Middle frontal gyrus (tissue), 1 donor: ENCODE measurements at regions not wholly inside any gene's neighbourhood (a gene's known extent, or its start where the extent isn't known, plus 50 kb on each side); places are given as distances from the start of the nearest gene placed in this dataset.

Source experiments
- DNase-seq: peaks from one replicate; pipeline ENCODE4 v3.0.0-alpha.2; 2015; ENCODE audit warnings: low spot score; ENCODE audit errors: extremely low spot score

DNA sequence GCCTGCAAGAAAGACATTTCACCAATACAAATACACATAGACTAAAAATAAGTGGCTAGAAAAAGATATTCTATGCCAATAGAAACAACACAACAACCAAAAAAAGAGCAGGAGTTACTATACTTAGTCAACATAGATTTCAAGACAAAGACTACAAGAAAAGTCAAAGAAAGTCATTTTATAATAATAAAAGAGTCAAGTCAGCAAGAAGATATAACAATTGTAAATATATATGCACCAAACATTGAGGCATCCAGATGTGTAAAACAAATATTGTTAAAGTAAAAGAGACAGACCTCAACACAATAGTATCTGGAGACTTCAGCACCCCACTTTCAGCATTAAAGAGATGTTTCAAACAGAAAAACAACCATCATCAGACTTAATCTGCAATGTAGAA, 104.6 kb downstream of the AMY1C start:
- no peak for DNase-seq

DNA sequence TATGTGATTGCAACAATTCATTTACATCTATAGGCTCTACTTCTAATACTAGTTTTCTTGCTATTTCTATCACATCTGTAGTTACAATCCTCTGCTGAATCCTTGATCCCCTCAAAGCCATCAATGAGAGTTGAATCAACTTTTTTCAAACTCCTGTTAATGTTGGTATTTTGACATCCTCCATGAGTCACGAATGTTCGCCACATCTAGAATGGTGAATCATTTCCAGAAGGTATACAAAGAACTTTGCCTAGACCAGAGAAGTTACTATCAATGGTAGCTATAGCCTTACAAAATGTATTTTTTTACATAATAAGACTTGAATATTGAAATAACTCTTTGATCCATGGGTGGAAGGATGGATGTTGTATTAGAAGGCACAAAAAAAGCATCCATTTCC, 110.0 kb downstream of the AMY1C start:
- DNase-seq = no peak

DNA sequence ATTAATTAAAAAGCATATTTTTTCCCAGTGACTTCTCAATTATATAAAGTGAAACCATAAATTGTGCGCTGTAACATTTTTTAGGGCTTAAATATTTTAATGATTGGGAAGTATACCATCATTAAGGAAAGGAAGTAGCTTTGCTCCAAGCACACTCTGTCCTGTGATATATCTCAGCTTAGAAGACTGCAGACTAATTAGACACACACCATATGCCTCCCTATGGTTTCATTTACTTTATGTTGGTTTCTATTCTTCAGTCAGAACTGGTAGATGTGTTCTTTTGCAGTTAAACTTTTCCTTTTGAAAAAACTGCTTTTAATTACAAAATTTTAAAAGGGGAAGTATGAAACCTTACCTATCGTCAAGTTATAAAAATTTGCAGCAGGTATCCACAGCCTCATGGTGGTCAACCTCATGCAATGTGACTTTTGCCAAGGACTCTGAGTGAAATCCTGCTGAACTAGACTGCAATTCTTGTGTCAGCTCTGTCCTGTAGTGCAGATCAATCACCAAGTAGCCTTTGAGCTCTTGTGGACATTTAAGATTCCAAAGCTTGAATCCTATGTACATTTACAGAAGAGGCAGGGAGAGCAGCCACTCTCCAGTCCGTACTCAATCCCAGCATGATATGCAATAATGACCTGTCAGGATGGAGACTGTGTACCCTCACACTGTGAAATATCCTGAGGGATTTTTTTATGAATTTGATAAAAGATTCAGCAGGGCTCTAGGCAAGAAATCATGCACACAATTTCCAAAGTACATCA, 149.1 kb downstream of the AMY1C start:
- DNase-seq = no peak

DNA sequence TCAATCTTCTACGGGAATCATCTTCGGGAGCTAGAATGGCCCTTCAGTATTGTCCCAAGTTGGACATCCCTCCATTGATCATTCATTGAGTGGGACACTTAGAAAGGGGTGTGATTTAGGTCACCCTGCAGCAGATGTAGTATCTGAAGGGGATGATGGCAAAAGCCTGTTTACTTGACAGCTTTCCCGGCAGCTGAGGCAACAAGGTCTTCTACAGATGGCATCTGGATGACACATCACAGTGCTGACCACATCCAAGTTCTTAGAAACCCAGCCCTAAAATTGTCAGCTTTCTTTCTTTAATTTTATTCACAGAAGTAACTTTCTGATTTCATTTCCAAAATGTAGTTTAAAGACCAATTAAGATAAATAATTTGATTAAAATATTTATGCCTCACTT, 150.3 kb downstream of the AMY1C start:
- no peak for DNase-seq

DNA sequence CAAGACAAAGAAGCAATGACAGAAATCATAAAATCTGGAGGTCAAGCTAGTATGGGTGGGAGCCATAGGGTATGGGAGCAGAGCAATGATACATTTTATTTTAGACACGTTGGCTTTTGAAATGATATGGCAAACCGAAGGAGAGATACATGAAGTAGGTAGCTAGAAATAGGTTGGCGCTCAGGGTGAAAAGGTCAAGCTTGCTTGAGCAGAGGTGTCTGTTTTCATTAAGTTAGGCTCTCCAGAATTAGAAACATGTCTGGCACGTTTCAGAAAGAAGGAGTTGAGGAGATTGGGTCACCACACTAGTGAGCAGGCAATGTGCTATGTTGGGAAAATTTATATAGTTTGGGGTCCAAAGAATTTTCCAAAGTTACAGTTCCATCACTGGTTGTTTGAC, 151.4 kb downstream of the AMY1C start:
- DNase-seq = no peak

DNA sequence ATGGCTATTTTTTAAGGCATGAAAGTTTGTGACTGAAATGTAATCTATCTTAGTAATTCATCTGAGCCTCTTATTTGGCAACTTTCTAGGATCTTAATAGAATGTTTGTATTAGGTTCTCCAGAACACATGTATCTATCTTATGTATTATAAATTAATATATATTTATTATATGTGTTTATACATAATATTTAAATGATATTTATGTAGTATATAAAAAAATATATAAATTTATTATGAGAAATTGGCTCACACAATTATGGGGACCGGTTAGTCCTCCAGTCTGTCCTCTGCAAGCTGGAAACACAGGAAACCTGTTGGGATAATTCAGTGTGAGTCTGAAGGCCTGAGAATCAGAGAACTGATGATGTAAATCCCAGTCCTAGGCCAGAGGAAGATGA, 155.7 kb downstream of the AMY1C start:
- no peak for DNase-seq

DNA sequence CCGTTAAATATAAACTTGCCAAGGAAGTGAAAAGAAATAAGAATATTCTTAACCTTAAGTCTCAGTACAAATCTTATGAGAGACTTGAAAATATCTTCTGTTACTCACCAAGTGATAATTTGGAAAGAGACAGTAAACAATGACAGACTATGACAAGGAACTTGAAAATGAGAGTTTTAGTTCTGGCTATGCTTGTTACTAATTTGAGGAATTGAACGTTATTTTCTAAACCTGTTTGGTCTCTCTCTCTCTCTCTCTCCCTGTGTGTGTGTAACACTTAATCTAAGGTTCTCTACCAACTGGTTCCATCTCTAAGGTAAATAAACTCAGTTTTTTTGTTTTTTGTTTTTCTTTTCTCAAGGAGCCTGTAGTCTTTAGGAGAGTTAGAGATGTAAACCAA, 161.8 kb downstream of the AMY1C start:
- no peak for DNase-seq

DNA sequence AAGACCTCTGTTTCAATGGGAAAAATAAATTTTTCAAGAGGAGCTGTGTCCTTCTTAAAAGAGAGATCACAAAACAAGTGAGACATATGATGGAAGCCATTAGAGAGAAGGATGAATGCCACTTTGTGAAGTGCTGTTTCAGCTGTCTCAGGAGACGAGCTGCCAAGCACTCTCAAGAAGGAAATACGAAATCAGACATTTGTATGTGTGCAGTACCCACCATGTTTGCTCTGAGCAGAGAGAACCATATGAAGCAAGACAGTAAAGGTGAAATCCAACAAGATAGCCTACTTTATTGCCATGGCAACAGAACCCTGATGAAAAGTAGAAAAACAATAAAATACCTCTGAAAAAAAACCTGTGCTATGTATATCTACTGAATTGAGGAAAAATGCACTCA, 168.1 kb downstream of the AMY1C start:
- no peak for DNase-seq

DNA sequence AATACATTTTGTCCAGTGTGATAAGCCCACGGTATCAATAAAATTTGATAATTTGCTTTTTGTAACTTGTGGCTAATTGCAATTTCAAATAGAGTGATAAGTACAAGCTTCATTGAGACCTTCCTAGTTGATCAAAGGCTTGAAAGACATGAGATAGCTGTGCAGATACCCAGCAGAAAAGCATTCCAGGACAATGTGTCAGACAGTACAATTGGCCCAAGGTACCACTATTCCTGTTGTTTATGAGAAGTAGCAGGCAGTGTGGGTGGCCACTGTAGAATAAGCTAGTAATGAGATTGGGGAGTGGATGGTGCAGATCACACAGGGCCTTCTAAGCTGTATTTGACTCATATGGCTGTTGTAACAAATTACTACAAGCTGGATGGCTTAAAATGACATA, 182.2 kb downstream of the AMY1C start:
- no peak for DNase-seq

DNA sequence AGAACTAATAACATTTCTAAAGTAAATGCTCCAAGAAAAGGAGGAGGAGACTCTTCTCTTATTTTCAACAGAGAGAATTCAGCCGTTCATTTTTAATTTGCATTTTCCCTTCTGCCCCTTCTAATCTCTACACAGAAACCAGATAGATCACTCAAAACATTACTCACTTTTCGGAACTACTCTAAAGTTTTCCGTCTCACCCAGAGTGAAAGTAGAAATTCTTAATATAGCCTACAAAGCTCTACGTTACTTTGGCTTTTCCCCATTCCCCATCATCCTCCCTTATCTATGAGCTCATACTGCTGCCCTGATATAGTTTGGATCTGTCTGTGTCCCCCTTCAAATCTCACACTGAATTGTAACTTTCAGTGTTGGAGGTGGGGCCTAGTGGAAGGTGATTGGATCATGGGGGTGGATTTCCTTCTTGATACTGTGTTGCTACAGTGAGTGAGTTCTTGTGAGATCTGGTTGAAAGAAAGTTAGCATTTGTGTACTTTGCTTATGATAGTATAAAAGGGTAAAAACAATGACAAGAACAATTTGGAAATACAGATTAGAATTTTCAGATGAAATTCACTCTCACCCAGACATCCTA, 188.2 kb downstream of the AMY1C start:
- DNase-seq = no peak

DNA sequence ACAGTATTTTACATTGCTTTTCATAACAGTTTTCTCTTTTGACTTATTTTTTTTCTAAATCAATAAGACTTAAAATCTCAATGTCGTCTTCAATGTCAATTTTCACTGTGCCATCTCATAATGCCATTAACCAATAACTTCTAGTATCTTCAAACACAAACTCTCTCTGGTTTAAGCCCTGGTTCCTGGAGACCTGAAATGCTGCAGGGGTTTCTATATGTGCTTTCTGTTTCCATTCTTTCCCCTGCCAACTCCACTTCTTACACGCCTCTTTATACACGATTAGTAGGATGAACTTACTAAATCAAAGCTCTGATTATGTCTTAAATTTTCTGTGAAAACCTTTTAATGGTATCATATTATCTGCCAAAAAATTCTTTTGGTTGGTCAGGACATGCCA, 191.4 kb downstream of the AMY1C start:
- DNase-seq = no peak

DNA sequence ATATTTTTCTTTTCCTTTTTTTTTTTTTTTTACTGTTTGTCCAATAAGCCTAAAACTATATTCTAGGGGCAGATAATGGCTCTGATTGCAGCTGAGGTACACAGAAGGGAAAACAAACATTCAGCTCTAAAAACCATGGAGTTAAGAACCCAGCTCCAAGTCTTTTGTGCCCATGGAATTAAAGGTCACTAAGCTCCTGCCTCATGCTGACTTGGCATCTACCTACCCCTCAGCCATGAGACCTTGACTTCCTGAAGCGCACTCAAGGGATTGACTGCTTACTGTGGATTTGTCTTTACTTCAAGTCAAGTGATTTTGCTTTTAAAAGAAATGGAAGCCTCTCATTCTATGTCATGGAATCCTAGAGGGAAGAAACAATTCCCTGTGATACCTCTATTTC, 192.3 kb downstream of the AMY1C start:
- no peak for DNase-seq

DNA sequence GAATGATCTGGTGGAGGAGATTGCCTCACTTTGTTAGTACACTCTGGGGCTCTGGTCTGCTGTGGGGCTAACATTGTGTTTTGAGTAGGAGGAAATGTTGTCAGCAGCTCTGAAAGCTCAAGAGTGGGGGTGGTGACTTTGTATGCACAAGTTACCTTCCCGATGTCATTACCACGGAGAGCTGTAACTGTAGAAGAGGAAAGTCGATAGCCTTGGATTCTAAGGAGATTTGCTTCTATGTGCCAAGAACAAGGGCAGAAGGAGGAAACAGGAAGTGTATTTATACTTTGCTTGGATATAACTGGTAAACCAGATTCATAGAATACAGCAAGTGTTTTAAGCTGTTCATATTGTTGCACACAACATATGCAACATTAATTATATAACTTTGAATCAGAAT, 196.1 kb downstream of the AMY1C start:
- no peak for DNase-seq

DNA sequence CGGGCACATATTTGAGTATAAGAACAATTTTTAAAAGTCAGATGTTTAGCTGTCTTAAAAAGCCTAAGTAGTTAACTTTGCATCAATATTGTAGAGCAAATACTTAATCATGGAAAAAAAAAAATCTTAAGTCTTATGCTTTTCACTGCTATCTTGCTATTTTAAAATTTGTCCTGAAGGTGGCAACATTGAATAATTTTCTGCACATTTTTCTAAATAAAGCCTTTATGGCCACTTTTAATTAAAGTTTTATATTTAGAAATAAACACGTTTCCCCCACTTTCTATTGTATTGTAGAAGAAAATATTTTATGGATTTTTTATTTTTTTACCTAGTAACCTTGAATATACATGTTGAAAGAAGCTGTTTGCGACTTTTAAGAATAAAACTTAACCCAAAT, 198.8 kb downstream of the AMY1C start:
- DNase-seq = no peak

DNA sequence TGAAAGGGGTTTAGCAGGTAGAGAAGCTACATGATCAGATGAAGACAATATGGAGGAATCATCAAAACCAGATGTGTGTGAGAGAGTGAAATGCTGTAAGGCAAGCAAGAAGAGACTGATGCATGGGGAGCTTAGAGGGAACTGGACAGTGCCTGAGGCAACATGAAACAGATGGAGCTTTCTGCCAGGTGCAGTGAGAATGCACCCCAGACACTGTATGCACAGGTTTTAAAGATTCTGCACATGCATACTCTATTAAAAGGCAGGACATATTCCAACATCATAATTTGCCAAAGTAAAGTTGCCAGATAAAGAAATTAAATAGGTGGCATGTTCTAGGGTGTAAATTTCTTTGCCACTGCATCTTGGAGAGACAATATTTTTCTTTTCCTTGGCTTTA, 200.1 kb downstream of the AMY1C start:
- DNase-seq = no peak

DNA sequence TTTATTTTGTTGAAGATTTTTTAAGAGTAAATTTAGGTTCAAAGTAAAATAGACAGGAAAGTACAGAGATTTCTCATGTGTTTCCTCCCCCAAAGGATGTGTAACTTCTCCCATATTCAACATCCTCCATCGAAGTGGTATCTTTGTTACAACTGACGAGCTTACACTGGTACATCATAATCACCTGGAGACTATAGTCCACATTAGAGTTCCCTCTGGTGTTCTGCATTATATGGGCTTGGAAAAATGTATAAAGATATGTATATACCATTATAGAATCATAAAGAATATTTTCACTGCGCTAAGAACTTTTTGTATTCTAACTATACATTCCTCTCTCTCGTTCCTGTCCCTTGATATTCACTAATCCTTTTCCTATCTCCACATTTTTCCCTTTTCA, 203.7 kb downstream of the AMY1C start:
- no peak for DNase-seq

DNA sequence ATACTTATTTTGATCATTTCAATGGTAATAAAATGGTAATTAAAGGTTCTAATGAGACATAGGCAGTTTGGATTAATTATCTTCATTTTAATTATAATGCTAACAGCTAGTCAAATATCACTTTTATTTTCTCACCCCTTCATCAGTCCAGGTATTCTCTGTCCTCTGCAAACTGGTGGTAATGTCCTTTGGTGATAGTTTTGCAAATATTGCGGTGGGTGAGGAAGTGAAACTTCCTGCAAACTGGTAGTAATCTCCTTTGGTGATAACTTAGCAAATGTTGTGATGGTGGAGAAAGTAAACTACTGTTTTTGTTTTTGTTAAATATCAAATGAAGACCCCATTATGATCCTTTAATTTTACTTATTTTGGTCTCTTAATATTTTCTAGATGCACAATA, 209.0 kb downstream of the AMY1C start:
- no peak for DNase-seq

DNA sequence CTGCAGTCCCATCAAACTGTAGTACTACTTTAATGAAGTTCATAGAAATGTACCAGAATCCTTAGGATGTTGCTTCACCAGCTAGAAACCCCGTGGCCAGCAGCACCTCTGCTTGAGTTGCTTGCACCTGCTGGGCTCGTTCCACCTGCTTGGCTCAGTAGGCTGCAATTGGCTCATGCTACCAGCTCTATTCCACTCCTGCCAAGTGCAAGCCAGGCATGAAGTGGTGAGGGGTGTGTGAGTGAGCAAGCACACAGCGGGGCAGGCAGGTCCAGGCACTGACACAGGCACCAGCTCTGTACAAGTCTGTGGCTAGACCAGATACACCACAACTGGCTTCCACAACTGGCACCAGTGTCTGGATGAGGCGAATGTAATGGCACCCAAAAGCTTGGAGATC, 209.9 kb downstream of the AMY1C start:
- no peak for DNase-seq

DNA sequence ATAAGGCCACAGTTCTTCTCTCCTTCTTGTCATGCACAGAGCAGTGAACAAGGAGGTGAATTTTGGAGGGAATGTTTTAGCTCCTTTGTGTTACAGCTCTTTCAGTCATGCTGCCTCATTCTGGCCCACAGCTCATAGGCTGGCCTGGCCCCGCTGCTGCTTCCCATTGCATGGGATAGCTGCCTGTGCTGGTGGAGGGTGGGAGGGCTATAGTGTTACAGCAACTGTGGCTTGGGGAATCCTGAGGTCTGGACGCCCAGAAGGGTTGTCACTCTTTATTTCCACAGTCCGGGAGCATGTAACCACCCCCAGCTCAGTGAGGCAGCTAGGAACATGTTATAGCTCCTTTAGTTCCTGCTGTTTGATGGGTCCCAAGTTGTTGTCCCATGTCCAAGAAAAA, 210.3 kb downstream of the AMY1C start:
- no peak for DNase-seq

DNA sequence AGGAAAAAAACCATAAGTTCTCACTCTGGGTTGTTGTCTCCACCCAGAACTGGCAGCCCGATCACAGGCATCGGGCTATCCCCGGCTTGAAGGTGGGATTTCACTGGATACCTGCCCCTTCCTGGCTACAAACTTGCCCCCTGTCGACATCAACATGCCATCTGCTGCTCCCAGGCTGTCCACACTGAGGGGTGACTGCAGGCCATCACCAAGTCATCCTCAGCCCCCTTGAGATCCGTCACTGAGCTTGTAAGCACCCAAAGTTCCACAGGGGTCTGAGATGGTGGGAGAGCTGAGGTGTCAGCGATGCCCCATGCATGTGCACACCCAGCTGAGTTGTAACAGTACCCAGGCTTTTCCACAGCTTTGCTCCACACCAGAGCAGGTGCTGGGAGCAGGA, 211.0 kb downstream of the AMY1C start:
- DNase-seq = no peak

DNA sequence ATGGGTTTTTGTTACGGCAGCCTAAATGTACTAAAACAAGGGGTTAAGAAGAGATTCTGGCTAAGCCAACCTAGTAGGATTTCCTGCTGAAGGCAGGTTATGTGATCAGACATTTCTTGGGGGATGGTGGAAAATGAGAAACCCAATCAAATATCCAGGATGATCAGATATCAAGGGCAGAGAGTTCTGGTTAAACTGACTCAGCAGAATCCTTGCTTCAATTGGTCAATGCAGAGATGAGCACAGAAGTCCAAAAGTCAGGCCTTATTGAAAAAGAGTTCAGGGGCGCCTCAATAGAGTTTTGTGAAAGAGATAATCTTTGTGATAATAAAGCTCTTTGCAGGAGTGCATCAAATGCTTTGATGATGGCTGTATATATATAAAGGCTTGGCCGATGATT, 237.1 kb downstream of the AMY1C start:
- DNase-seq = no peak

DNA sequence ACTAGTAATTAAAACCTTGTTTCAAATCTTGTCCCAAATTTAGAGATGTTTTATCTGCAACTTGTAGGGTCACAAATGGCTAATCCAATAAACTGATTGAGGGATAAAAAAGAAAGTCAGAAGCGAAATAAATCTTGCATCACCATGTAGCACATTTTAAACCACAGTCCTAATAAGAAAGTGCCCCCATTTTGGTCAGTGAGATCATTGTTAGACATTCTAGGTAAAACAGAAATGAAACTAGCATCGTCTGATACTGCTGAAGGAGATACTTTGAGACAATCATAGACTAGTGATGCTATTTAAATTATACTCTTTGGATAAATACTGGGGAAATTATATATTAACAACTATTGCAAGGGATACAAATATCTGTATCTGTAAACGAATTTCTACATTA, 247.9 kb downstream of the AMY1C start:
- no peak for DNase-seq

DNA sequence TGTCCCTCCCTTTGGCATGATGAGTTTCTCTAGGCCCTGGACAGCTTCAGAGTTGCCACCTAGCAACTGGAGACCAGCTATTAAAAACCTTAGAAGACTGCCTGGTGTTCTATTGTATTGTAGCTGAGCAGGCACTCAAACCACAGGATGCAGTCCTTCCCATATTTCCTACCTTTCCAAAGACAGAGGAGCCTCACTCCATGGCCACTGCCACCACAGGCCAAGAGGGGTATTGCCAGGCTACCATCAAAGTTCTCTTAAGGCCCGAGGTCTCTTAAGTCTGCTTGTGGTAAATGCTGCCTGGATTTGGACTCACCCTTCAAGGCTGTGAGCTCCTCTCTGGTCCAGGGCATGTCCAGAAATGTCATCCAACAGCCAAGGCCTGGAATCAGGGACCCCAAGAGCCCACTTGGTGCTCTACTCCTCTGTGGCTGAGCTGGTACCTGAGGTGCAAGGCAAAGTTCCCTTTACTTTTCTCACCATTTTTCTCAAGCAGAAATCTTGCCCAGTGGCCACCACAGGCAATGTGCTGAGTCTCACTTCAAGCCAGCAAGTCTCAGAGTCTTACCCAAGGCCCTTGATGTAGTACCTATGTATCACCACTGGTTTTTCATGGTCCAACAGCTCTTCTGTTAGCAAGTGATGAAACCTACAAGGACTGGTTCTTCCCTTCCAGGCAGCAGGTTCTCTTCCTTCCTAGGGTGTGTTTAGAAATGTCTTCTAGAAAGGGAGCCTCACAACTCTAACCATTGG, 269.4 kb downstream of the AMY1C start:
- DNase-seq = no peak
